ENCODE measurements at regions not wholly inside any gene's neighbourhood (a gene's known extent, or its start where the extent isn't known, plus 50 kb on each side); places are given as distances from the start of the nearest gene placed in this dataset.

GRCh38 chr4:31035761-31036160 is 315.6 kb downstream of the PCDH7 start:
- TF ChIP-seq TAF1 (IDR thresholded peaks at IDR 0.05; ENCODE audit: borderline replicate concordance, low read depth, low read length) (no peak), POLR2A (IDR thresholded peaks at IDR 0.05; ENCODE audit: low read depth, low read length) (no peak), POLR2AphosphoS5 (IDR thresholded peaks at IDR 0.05; ENCODE audit: low read depth, low read length) (no peak)
